Ishikawa (cell line): ENCODE measurements at regions not wholly inside any gene's neighbourhood (a gene's known extent, or its start where the extent isn't known, plus 50 kb on each side); places are given as distances from the start of the nearest gene placed in this dataset.

ENCODE experiments used
- EP300 ChIP-seq: IDR thresholded peaks from 2 replicates; pipeline ENCODE4 v1.6.1; 2012; ENCODE audit warnings: borderline replicate concordance
- TAF1 ChIP-seq: IDR thresholded peaks from 2 replicates; pipeline ENCODE4 v1.6.1; 2012; ENCODE audit warnings: low read depth, mild to moderate bottlenecking
- TCF12 ChIP-seq: IDR thresholded peaks from 2 replicates; pipeline ENCODE4 v1.6.1; 2012; ENCODE audit warnings: low read depth

DNA sequence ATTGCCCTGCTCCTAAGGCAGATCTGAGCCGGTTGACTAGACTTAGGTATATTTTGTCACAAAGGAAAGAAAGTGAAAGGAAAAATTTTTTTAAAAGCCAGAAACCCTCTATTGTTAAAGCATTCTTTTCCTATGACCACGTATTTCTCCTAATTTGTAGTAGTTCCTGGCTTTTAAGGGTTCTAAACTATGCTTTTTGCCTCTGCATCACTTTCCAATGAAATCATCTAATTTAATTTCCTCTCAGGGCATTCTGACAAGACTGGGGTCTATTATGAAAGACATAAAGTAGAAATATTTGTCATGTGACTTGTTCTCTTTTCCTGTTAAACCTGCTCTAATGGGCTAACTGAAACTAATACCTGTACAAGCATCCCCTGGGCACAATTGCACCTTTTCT, 233.0 kb upstream of the PRR20A start:
- TF ChIP-seq TAF1, result no peak
- no peak for TF ChIP-seq EP300
- no peak for TF ChIP-seq TCF12
